ENCODE measurements at regions not wholly inside any gene's neighbourhood (a gene's known extent, or its start where the extent isn't known, plus 50 kb on each side); places are given as distances from the start of the nearest gene placed in this dataset.

DNA sequence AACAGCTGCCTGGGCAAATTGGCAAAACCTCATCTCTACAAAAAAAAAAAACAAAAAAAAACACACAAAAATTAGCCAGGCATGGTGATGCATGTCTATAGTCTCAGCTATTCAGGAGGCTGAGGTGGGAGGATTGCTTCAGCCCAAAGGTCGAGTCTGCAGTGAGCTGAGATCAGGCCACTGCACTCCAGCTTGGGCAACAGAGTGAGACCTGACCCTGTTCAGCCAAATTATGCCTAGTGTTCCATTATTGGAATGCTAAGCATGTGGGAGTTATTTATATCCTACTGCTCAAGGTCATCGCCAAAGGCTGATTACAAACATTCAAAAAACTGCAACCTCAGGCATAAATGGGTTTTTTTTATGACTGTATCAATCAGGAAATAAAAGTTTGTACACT, 1251.0 kb upstream of the PCDH9 start:
- no peaks in the 10 kb centered on the region for H3K36me3 ChIP-seq (ENCODE audit: control insufficient read depth in 2 of 2, insufficient read depth in 2 of 2, low read length in 1 of 2)
- in situ Hi-C loops (cut with MboI), result no loop called here
- TF ChIP-seq SMAD5 (IDR thresholded peaks at IDR 0.05; ENCODE audit: low read depth) (no peak), ESRRA (IDR thresholded peaks at IDR 0.05; ENCODE audit: low read length) (no peak), BMI1 (IDR thresholded peaks at IDR 0.05; ENCODE audit: borderline replicate concordance) (no peak), TCF12 (IDR thresholded peaks at IDR 0.05; ENCODE audit: low read depth, low read length) (no peak), HCFC1 (IDR thresholded peaks at IDR 0.05; ENCODE audit: low read length) (no peak), BHLHE40 (IDR thresholded peaks at IDR 0.05; ENCODE audit: borderline replicate concordance in 1 of 2, low read depth in 2 of 2, low read length in 1 of 2) (no peak), RELA (IDR thresholded peaks at IDR 0.05; ENCODE audit: borderline replicate concordance, partially characterized antibody) (no peak), TCF7 (IDR thresholded peaks at IDR 0.05; ENCODE audit: borderline replicate concordance) (no peak), HDAC2 (IDR thresholded peaks at IDR 0.05) (no peak), ZNF24 (IDR thresholded peaks at IDR 0.05) (no peak), ATF7 (IDR thresholded peaks at IDR 0.05; ENCODE audit: low read depth) (no peak), SMARCA5 (IDR thresholded peaks at IDR 0.05) (no peak)
- TF ChIP-seq, protein P1, sequence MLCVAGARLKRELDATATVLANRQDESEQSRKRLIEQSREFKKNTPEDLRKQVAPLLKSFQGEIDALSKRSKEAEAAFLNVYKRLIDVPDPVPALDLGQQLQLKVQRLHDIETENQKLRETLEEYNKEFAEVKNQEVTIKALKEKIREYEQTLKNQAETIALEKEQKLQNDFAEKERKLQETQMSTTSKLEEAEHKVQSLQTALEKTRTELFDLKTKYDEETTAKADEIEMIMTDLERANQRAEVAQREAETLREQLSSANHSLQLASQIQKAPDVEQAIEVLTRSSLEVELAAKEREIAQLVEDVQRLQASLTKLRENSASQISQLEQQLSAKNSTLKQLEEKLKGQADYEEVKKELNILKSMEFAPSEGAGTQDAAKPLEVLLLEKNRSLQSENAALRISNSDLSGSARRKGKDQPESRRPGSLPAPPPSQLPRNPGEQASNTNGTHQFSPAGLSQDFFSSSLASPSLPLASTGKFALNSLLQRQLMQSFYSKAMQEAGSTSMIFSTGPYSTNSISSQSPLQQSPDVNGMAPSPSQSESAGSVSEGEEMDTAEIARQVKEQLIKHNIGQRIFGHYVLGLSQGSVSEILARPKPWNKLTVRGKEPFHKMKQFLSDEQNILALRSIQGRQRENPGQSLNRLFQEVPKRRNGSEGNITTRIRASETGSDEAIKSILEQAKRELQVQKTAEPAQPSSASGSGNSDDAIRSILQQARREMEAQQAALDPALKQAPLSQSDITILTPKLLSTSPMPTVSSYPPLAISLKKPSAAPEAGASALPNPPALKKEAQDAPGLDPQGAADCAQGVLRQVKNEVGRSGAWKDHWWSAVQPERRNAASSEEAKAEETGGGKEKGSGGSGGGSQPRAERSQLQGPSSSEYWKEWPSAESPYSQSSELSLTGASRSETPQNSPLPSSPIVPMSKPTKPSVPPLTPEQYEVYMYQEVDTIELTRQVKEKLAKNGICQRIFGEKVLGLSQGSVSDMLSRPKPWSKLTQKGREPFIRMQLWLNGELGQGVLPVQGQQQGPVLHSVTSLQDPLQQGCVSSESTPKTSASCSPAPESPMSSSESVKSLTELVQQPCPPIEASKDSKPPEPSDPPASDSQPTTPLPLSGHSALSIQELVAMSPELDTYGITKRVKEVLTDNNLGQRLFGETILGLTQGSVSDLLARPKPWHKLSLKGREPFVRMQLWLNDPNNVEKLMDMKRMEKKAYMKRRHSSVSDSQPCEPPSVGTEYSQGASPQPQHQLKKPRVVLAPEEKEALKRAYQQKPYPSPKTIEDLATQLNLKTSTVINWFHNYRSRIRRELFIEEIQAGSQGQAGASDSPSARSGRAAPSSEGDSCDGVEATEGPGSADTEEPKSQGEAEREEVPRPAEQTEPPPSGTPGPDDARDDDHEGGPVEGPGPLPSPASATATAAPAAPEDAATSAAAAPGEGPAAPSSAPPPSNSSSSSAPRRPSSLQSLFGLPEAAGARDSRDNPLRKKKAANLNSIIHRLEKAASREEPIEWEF (IDR thresholded peaks at IDR 0.05; ENCODE audit: insufficient replicate concordance, low read depth, low read length), result no peak
- TF ChIP-seq, protein P2, sequence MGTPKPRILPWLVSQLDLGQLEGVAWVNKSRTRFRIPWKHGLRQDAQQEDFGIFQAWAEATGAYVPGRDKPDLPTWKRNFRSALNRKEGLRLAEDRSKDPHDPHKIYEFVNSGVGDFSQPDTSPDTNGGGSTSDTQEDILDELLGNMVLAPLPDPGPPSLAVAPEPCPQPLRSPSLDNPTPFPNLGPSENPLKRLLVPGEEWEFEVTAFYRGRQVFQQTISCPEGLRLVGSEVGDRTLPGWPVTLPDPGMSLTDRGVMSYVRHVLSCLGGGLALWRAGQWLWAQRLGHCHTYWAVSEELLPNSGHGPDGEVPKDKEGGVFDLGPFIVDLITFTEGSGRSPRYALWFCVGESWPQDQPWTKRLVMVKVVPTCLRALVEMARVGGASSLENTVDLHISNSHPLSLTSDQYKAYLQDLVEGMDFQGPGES (IDR thresholded peaks at IDR 0.05), result no peak
- TF ChIP-seq, protein P3, sequence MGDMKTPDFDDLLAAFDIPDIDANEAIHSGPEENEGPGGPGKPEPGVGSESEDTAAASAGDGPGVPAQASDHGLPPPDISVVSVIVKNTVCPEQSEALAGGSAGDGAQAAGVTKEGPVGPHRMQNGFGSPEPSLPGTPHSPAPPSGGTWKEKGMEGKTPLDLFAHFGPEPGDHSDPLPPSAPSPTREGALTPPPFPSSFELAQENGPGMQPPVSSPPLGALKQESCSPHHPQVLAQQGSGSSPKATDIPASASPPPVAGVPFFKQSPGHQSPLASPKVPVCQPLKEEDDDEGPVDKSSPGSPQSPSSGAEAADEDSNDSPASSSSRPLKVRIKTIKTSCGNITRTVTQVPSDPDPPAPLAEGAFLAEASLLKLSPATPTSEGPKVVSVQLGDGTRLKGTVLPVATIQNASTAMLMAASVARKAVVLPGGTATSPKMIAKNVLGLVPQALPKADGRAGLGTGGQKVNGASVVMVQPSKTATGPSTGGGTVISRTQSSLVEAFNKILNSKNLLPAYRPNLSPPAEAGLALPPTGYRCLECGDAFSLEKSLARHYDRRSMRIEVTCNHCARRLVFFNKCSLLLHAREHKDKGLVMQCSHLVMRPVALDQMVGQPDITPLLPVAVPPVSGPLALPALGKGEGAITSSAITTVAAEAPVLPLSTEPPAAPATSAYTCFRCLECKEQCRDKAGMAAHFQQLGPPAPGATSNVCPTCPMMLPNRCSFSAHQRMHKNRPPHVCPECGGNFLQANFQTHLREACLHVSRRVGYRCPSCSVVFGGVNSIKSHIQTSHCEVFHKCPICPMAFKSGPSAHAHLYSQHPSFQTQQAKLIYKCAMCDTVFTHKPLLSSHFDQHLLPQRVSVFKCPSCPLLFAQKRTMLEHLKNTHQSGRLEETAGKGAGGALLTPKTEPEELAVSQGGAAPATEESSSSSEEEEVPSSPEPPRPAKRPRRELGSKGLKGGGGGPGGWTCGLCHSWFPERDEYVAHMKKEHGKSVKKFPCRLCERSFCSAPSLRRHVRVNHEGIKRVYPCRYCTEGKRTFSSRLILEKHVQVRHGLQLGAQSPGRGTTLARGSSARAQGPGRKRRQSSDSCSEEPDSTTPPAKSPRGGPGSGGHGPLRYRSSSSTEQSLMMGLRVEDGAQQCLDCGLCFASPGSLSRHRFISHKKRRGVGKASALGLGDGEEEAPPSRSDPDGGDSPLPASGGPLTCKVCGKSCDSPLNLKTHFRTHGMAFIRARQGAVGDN (IDR thresholded peaks at IDR 0.05), result no peak
- H3K27me3 ChIP-seq (replicated peaks in 1 of 2; ENCODE audit: control insufficient read depth in 2 of 2, insufficient read depth in 2 of 2, low read length in 1 of 2), result no peaks in the 10 kb centered on the region
- H3K4me2 ChIP-seq (ENCODE audit: control insufficient read depth, insufficient read depth), result no peak overlapping the region
- no peak overlapping the region for H3K9ac ChIP-seq (ENCODE audit: control insufficient read depth, insufficient read depth, low read length)
- FAIRE-seq, result no peak
- 0% methylated on average over 2 of the region's 2 CpGs for WGBS (ENCODE audit: insufficient coverage, insufficient replicate concordance, low lambda C conversion rate, missing lambda C conversion rate)
- BruUV-seq (replicated peaks), result no TSS peak
- ChIA-PET POLR2A (no interaction called here), CTCF (no interaction called here), SMC1A (ENCODE audit: uncharacterized antibody, unreplicated experiment) (no interaction called here), RAD21 (ENCODE audit: unreplicated experiment) (no interaction called here)
- no peaks in the 10 kb centered on the region for H3K9me3 ChIP-seq (replicated peaks; ENCODE audit: control insufficient read depth, insufficient read depth, low read length)
- H4K20me1 ChIP-seq (ENCODE audit: control insufficient read depth, insufficient read depth), result no peaks in the 10 kb centered on the region
- no peak overlapping the region for H2AFZ ChIP-seq (ENCODE audit: control insufficient read depth, low read depth, low read length)
- no peak for DNase-seq (ENCODE audit: low read depth, low spot score)
- H3K4me3 ChIP-seq, result no peak overlapping the region
- intact Hi-C loops (cut with micrococcal nuclease; ENCODE audit: unreplicated experiment), result no loop called here
- no peak overlapping the region for H3K27ac ChIP-seq (ENCODE audit: control insufficient read depth, insufficient read depth)
- ATAC-seq, result no peak
- H3K79me2 ChIP-seq (ENCODE audit: control insufficient read depth, insufficient read depth, low read length), result no peaks in the 10 kb centered on the region
- no peaks in the 10 kb centered on the region for H3K4me1 ChIP-seq (ENCODE audit: control insufficient read depth, insufficient read depth, low read length)
